ENCODE measurements at regions not wholly inside any gene's neighbourhood (a gene's known extent, or its start where the extent isn't known, plus 50 kb on each side); places are given as distances from the start of the nearest gene placed in this dataset.

DNA sequence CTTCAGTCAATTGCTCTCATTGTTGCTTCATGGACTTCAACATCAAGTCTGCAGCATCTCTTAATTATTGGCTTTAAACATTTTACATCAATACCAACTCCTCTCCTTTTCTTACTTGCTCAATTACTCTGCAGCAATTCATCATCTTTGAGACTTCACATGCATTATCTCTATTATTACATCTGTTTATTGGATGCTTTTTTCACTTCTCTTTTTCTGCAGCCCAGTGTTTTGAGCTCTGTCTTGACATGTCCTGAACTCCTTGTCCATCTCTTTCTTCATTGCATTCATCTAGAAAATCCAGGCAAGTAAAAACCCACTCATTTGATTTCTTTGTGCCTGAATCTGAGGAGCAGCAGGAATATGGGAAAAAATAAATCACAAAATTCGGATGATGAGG, 647.9 kb downstream of the PLCL1 start:
- TF ChIP-seq, protein P1, sequence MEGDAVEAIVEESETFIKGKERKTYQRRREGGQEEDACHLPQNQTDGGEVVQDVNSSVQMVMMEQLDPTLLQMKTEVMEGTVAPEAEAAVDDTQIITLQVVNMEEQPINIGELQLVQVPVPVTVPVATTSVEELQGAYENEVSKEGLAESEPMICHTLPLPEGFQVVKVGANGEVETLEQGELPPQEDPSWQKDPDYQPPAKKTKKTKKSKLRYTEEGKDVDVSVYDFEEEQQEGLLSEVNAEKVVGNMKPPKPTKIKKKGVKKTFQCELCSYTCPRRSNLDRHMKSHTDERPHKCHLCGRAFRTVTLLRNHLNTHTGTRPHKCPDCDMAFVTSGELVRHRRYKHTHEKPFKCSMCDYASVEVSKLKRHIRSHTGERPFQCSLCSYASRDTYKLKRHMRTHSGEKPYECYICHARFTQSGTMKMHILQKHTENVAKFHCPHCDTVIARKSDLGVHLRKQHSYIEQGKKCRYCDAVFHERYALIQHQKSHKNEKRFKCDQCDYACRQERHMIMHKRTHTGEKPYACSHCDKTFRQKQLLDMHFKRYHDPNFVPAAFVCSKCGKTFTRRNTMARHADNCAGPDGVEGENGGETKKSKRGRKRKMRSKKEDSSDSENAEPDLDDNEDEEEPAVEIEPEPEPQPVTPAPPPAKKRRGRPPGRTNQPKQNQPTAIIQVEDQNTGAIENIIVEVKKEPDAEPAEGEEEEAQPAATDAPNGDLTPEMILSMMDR (IDR thresholded peaks at IDR 0.05) = no peak
- TF ChIP-seq POLR2A (IDR thresholded peaks at IDR 0.05) = no peak
